H54 (cell line): ENCODE measurements at regions not wholly inside any gene's neighbourhood (a gene's known extent, or its start where the extent isn't known, plus 50 kb on each side); places are given as distances from the start of the nearest gene placed in this dataset.

Experiments used
- DNase-seq: peaks from one replicate; pipeline ENCODE4 v3.0.0; 2011; ENCODE audit warnings: low spot score, mixed read lengths; ENCODE audit not compliant: insufficient read length
- FAIRE-seq: peaks from 3 replicates; lab custom pipeline; 2011; peaks lifted over from hg19 to GRCh38; lab: Jason Lieb, UNC
- POLR2A ChIP-seq: IDR thresholded peaks from 2 replicates; pipeline ENCODE4 v1.6.1; 2011; ENCODE audit warnings: low read depth, mild to moderate bottlenecking, low read length

- no peak for TF ChIP-seq POLR2A
- DNase-seq (no peak), FAIRE-seq (no peak)
These were observed 490.6 kb upstream of the HS3ST1 start for GRCh38 chr4:11919316-11919715.

GRCh38 chr4:11914406-11914805 lies 485.7 kb upstream of the HS3ST1 start:
- no peak for TF ChIP-seq POLR2A
- FAIRE-seq (no peak), DNase-seq (no peak)

- peak; percentile 66 for FAIRE-seq
These were observed 484.2 kb upstream of the HS3ST1 start for GRCh38 chr4:11912886-11913285.

GRCh38 chr4:11910812-11911211 lies 482.1 kb upstream of the HS3ST1 start:
- FAIRE-seq = no peak
- no peak for DNase-seq
- TF ChIP-seq POLR2A = no peak

More at GRCh38 chr4:11912886-11913285, 484.2 kb upstream of the HS3ST1 start:
- TF ChIP-seq POLR2A = no peak
- DNase-seq = peak; percentile 20

GRCh38 chr4:11908712-11909111 lies 480.0 kb upstream of the HS3ST1 start:
- no peak for TF ChIP-seq POLR2A
- no peak for FAIRE-seq

GRCh38 chr4:11908205-11908604 lies 479.5 kb upstream of the HS3ST1 start:
- no peak for FAIRE-seq
- no peak for DNase-seq
- TF ChIP-seq POLR2A = no peak

More at GRCh38 chr4:11908712-11909111, 480.0 kb upstream of the HS3ST1 start:
- DNase-seq = no peak

- FAIRE-seq (no peak), DNase-seq (no peak)
- TF ChIP-seq POLR2A = no peak
These were observed 476.4 kb upstream of the HS3ST1 start for GRCh38 chr4:11904846-11905739.

GRCh38 chr4:11904117-11904535 lies 475.4 kb upstream of the HS3ST1 start:
- FAIRE-seq (no peak), DNase-seq (no peak)
- no peak for TF ChIP-seq POLR2A

- no peak for DNase-seq
- no peak for TF ChIP-seq POLR2A
- FAIRE-seq = no peak
These were observed 472.4 kb upstream of the HS3ST1 start for GRCh38 chr4:11901089-11901488.

- FAIRE-seq (no peak), DNase-seq (no peak)
- TF ChIP-seq POLR2A = no peak
These were observed 471.7 kb upstream of the HS3ST1 start for GRCh38 chr4:11900359-11900758.

GRCh38 chr4:11898796-11899195 lies 470.1 kb upstream of the HS3ST1 start:
- no peak for TF ChIP-seq POLR2A
- DNase-seq (no peak), FAIRE-seq (no peak)

GRCh38 chr4:11895766-11896165 lies 467.1 kb upstream of the HS3ST1 start:
- no peak for DNase-seq
- no peak for FAIRE-seq
- TF ChIP-seq POLR2A = no peak

GRCh38 chr4:11894977-11895376 lies 466.3 kb upstream of the HS3ST1 start:
- FAIRE-seq = no peak
- TF ChIP-seq POLR2A = no peak
- DNase-seq = no peak

GRCh38 chr4:11894221-11894620 lies 465.5 kb upstream of the HS3ST1 start:
- no peak for TF ChIP-seq POLR2A
- FAIRE-seq (no peak), DNase-seq (no peak)

- FAIRE-seq (no peak), DNase-seq (no peak)
- TF ChIP-seq POLR2A = no peak
These were observed 460.4 kb upstream of the HS3ST1 start for GRCh38 chr4:11889099-11889498.
